ENCODE measurements at regions not wholly inside any gene's neighbourhood (a gene's known extent, or its start where the extent isn't known, plus 50 kb on each side); places are given as distances from the start of the nearest gene placed in this dataset.

- TF ChIP-seq CTCF (IDR thresholded peaks at IDR 0.05; ENCODE audit: insufficient read depth, low read length, poor library complexity, severe bottlenecking) (no peak), EZH2phosphoT487 (conservative IDR thresholded peaks at IDR 0.05; ENCODE audit: low read length) (no peak)
Observed at GRCh38 chr15:46773016-46773415, 944.3 kb upstream of the SEMA6D start.

Data from SU-DHL-6 (cell line).